IMR-90 (cell line): ENCODE measurements at regions not wholly inside any gene's neighbourhood (a gene's known extent, or its start where the extent isn't known, plus 50 kb on each side); places are given as distances from the start of the nearest gene placed in this dataset.

Experiments
- ATAC-seq: fragments of 200-7000 bp; cut with Tn5 transposase; 2 replicates; pipeline ENCODE4 v1.9.1; 2020; ENCODE audit warnings: low read depth, mild to moderate bottlenecking, moderate library complexity
- BruUV-seq: library from RNA; stranded (reverse); fragments of 400-500 nt; replicated peaks from 2 replicates; lab custom pipeline; 2021; lab: Mats Ljungman, UMichigan
- CTCF ChIA-PET: fragments of 300-600 bp; formaldehyde crosslinking; extraction: SDS; loops from one replicate; lab custom pipeline; 2021; ENCODE audit warnings: antibody characterized with exemption; lab: Yijun Ruan, JAX
- POLR2A ChIA-PET: fragments of 300-600 bp; sonication (Branson Sonifier 250); formaldehyde crosslinking; loops from one replicate; lab custom pipeline; 2022; ENCODE audit warnings: antibody characterized with exemption; ENCODE audit not compliant: unreplicated experiment; lab: Charles Lee
- DNase-seq: peaks from one replicate; pipeline ENCODE4 v3.0.0; 2013
- H2AFZ ChIP-seq: replicated peaks from 2 replicates; pipeline ENCODE3; 2013; ENCODE audit warnings: low read length, mild to moderate bottlenecking; ENCODE audit not compliant: poor library complexity
- H2AK5ac ChIP-seq: 2 replicates; pipeline ENCODE4 v1.6.1; 2013; ENCODE audit warnings: low read depth, low read length, inconsistent platforms
- H2AK9ac ChIP-seq: replicated peaks from 2 replicates; pipeline ENCODE3; 2013; ENCODE audit warnings: mild to moderate bottlenecking, low read depth, low read length, moderate library complexity; ENCODE audit not compliant: poor library complexity
- H2BK120ac ChIP-seq: 2 replicates; pipeline ENCODE4 v1.6.1; 2013; ENCODE audit warnings: low read depth, low read length, inconsistent platforms
- H2BK15ac ChIP-seq: 3 replicates; pipeline ENCODE4 v1.6.1; 2013; ENCODE audit warnings: low read depth, low read length, inconsistent platforms
- H2BK20ac ChIP-seq: 2 replicates; pipeline ENCODE4 v1.6.1; 2013; ENCODE audit warnings: low read depth, mild to moderate bottlenecking, inconsistent platforms, low read length, moderate library complexity
- H2BK5ac ChIP-seq: 2 replicates; pipeline ENCODE4 v1.6.1; 2013; ENCODE audit warnings: mild to moderate bottlenecking, low read depth, low read length, inconsistent platforms; ENCODE audit not compliant: poor library complexity, severe bottlenecking
- H3K14ac ChIP-seq: replicated peaks from 2 replicates; pipeline ENCODE4 v1.6.1; 2013; ENCODE audit warnings: low read depth, low read length, inconsistent platforms
- H3K18ac ChIP-seq: 2 replicates; pipeline ENCODE4 v1.6.1; 2013; ENCODE audit warnings: low read depth, low read length, control low read depth
- H3K23ac ChIP-seq: 2 replicates; pipeline ENCODE4 v1.6.1; 2013; ENCODE audit warnings: low read depth, low read length, inconsistent platforms
- H3K27ac ChIP-seq: 2 replicates; pipeline ENCODE4 v1.5.1; 2013; ENCODE audit warnings: mild to moderate bottlenecking, control low read depth, low read length; ENCODE audit not compliant: insufficient read depth
- H3K27me3 ChIP-seq: 2 replicates; pipeline ENCODE4 v1.6.1; 2013; ENCODE audit warnings: low read length; ENCODE audit not compliant: control insufficient read depth, insufficient read depth
- H3K36me3 ChIP-seq: 2 replicates; pipeline ENCODE4 v1.6.1; 2013; ENCODE audit warnings: low read length, mixed read lengths; ENCODE audit not compliant: control insufficient read depth, insufficient read depth
- H3K4ac ChIP-seq: 2 replicates; pipeline ENCODE4 v1.6.1; 2013; ENCODE audit warnings: low read depth, low read length, inconsistent platforms
- H3K4me1 ChIP-seq: 2 replicates; pipeline ENCODE4 v1.6.1; 2013; ENCODE audit warnings: low read length, mixed read lengths; ENCODE audit not compliant: control insufficient read depth, insufficient read depth
- H3K4me2 ChIP-seq: 2 replicates; pipeline ENCODE4 v1.6.1; 2013; ENCODE audit warnings: low read depth, mild to moderate bottlenecking, control low read depth, low read length, moderate library complexity
- H3K4me3 ChIP-seq: 2 replicates; pipeline ENCODE4 v1.5.1; 2013; ENCODE audit warnings: low read depth, mild to moderate bottlenecking, control low read depth, low read length, moderate library complexity; ENCODE audit not compliant: insufficient read depth
- H3K56ac ChIP-seq: 2 replicates; pipeline ENCODE4 v1.6.1; 2013; ENCODE audit warnings: low read length, inconsistent platforms; ENCODE audit not compliant: insufficient read depth; ENCODE audit errors: extremely low read depth
- H3K79me1 ChIP-seq, 2 experiments: 2 replicates each; pipeline ENCODE4 v1.6.1; 2013; ENCODE audit warnings: low read length in 2 of 2, inconsistent platforms in 1 of 2, low read depth in 1 of 2
- H3K9ac ChIP-seq: 2 replicates; pipeline ENCODE4 v1.6.1; 2013; ENCODE audit warnings: low read depth, low read length, control low read depth
- H3K9me1 ChIP-seq: 2 replicates; pipeline ENCODE4 v1.6.1; 2013; ENCODE audit warnings: low read length, inconsistent platforms; ENCODE audit not compliant: insufficient read depth
- H3K9me3 ChIP-seq: 2 replicates; pipeline ENCODE4 v1.6.1; 2013; ENCODE audit warnings: low read length; ENCODE audit not compliant: control insufficient read depth, insufficient read depth
- H4K20me1 ChIP-seq: 2 replicates; pipeline ENCODE4 v1.6.1; 2013; ENCODE audit warnings: low read length, inconsistent platforms; ENCODE audit not compliant: insufficient read depth
- H4K5ac ChIP-seq: 2 replicates; pipeline ENCODE4 v1.6.1; 2013; ENCODE audit warnings: mild to moderate bottlenecking, low read depth, low read length, control low read depth
- H4K8ac ChIP-seq, 2 experiments: 2 replicates each; pipeline ENCODE4 v1.6.1; 2013; ENCODE audit warnings: low read depth in 2 of 2, low read length in 2 of 2, control low read depth in 1 of 2, inconsistent platforms in 1 of 2
- H4K91ac ChIP-seq: 2 replicates; pipeline ENCODE4 v1.6.1; 2013; ENCODE audit warnings: low read depth, low read length, inconsistent platforms; ENCODE audit not compliant: insufficient read depth
- BHLHE40 ChIP-seq: fragments of 150-350 bp; IDR thresholded peaks from 2 replicates; pipeline ENCODE4 v1.6.1; 2016; ENCODE audit warnings: mild to moderate bottlenecking, low read depth, low read length
- CEBPB ChIP-seq: IDR thresholded peaks from 2 replicates; pipeline ENCODE4 v1.6.1; 2012; ENCODE audit warnings: low read depth, low read length, improper control_type of control experiment
- NFE2L2 ChIP-seq: fragments of 150-350 bp; IDR thresholded peaks from 2 replicates; pipeline ENCODE4 v1.6.1; 2016; ENCODE audit warnings: low read depth, mild to moderate bottlenecking, low read length
- RCOR1 ChIP-seq: IDR thresholded peaks from 2 replicates; pipeline ENCODE4 v1.6.1; 2012; ENCODE audit warnings: mild to moderate bottlenecking, low read length, improper control_type of control experiment; ENCODE audit not compliant: insufficient replicate concordance
- RFX5 ChIP-seq: IDR thresholded peaks from 2 replicates; pipeline ENCODE4 v1.8.0; 2012; ENCODE audit warnings: low read depth, mild to moderate bottlenecking, low read length, moderate library complexity
- USF2 ChIP-seq: fragments of 150-350 bp; IDR thresholded peaks from 2 replicates; pipeline ENCODE4 v1.6.1; 2017; ENCODE audit warnings: mild to moderate bottlenecking, antibody characterized with exemption, low read length, low read depth
- WGBS, 2 experiments: methylation state at CpG; one replicate each; pipeline versions ENCODE4 v1.1.5 to v1.1.7; 2013; ENCODE audit warnings: missing lambda C conversion rate in 2 of 2; ENCODE audit not compliant: insufficient read length in 1 of 2; ENCODE audit errors: extremely low coverage in 2 of 2; 5-methylcytosine and 5-hydroxymethylcytosine counted together
- dilution Hi-C: fragments of 300-500 bp; cut with HindIII; formaldehyde crosslinking; loops from one replicate; pipeline ENCODE4 v1.14.3; 2018; ENCODE audit warnings: low sequenced_read_pairs; ENCODE audit not compliant: unreplicated experiment
- in situ Hi-C: fragments of 300-500 bp; cut with MboI; formaldehyde crosslinking; loops from 3 replicates; pipeline ENCODE4 v1.14.3; 2019; ENCODE audit warnings: low sequenced_read_pairs, inconsistent platforms, mixed read lengths
- intact Hi-C: fragments of 100-400 bp; cut with micrococcal nuclease; formaldehyde crosslinking; loops from 2 replicates; pipeline ENCODE4 v1.10.0; 2022
- TF ChIP-seq, protein P1 (sequence below): conservative IDR thresholded peaks from 2 replicates; pipeline ENCODE4 v1.5.1; 2012; ENCODE audit warnings: mild to moderate bottlenecking, low read depth, low read length, improper control_type of control experiment

DNA sequence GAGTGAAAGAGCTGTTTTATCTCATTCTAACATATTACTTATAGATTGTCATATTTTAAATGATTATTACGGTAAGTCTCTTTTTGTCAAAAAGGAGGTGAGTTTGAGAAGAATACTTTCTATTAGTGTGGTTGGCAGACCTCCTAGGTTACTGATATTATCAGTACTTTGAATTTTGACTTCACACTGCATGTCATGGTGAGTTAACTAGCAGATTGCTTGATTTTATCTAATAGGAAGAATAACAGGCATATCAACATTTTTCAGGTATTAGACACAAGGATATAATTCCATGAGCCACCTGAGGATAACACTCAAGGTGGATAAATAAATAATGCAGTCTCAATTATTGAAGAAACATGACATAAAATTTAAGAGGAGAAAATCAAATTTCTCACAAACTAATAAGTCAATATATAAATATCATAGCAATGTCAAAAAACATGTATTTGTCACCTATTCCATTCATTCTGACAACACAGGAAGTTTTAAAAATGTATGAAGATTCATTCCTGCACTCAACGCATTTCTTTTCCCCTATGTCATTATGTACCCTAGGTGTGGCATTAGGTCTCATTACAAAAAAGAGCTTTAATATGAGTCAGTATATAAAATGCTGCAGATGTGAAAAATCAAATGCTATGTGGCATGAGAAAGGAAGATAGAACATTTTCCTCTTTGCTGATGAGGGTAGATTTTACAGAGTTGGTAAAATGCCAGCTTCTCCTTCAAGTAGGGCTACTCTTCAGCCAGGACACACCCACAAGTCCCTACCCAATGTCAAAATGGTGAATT lies 1621.6 kb downstream of the REEP3 start:
- DNase-seq (no peak), ATAC-seq (no peak)
- Histone ChIP-seq H3K18ac (no peak overlapping the region), H4K20me1 (no peaks in the 10 kb centered on the region), H2BK5ac (no peak overlapping the region), H3K14ac (no peak overlapping the region), H3K56ac (no peak overlapping the region), H2AK9ac (no peak overlapping the region), H3K23ac (no peak overlapping the region), H4K91ac (no peak overlapping the region), H2AFZ (no peak overlapping the region), H3K4me3 (no peak overlapping the region), H3K4ac (no peak overlapping the region), H2BK20ac (no peak overlapping the region), H2BK120ac (no peak overlapping the region), H3K9me1 (no peaks in the 10 kb centered on the region), H3K27me3 (no peaks in the 10 kb centered on the region), H3K4me2 (no peak overlapping the region), H2AK5ac (no peak overlapping the region), H3K9me3 (no peaks in the 10 kb centered on the region), H4K8ac (no peak overlapping the region), H3K4me1 (no peaks in the 10 kb centered on the region), H3K36me3 (no peaks in the 10 kb centered on the region), H4K5ac (no peak overlapping the region), H2BK15ac (no peak overlapping the region), H3K79me1 (no peaks in the 10 kb centered on the region), H3K9ac (no peak overlapping the region), H3K27ac (no peak overlapping the region)
- BruUV-seq = no TSS peak
- WGBS, 2 experiments = no CpG with 5 or more reads among the region's 2 CpGs
- dilution Hi-C loops = no loop called here
- in situ Hi-C loops = no loop called here
- TF ChIP-seq USF2 (no peak), BHLHE40 (no peak), CEBPB (no peak), RCOR1 (no peak), RFX5 (no peak), NFE2L2 (no peak)
- TF ChIP-seq, protein P1, sequence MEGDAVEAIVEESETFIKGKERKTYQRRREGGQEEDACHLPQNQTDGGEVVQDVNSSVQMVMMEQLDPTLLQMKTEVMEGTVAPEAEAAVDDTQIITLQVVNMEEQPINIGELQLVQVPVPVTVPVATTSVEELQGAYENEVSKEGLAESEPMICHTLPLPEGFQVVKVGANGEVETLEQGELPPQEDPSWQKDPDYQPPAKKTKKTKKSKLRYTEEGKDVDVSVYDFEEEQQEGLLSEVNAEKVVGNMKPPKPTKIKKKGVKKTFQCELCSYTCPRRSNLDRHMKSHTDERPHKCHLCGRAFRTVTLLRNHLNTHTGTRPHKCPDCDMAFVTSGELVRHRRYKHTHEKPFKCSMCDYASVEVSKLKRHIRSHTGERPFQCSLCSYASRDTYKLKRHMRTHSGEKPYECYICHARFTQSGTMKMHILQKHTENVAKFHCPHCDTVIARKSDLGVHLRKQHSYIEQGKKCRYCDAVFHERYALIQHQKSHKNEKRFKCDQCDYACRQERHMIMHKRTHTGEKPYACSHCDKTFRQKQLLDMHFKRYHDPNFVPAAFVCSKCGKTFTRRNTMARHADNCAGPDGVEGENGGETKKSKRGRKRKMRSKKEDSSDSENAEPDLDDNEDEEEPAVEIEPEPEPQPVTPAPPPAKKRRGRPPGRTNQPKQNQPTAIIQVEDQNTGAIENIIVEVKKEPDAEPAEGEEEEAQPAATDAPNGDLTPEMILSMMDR = no peak
- intact Hi-C loops = no loop called here
- ChIA-PET POLR2A (no interaction called here), CTCF (no interaction called here)
